Skeletal muscle satellite cell (primary cell): ENCODE measurements at regions not wholly inside any gene's neighbourhood (a gene's known extent, or its start where the extent isn't known, plus 50 kb on each side); places are given as distances from the start of the nearest gene placed in this dataset.

ENCODE experiments used
- H3K27me3 ChIP-seq: 2 replicates; pipeline ENCODE4 v1.7.0; 2013; ENCODE audit warnings: low read length; ENCODE audit not compliant: control insufficient read depth, insufficient read depth
- H3K36me3 ChIP-seq: 2 replicates; pipeline ENCODE4 v1.7.0; 2013; ENCODE audit warnings: mild to moderate bottlenecking, control low read depth, low read length; ENCODE audit not compliant: insufficient read depth
- H3K4me1 ChIP-seq: 2 replicates; pipeline ENCODE4 v1.7.0; 2013; ENCODE audit warnings: low read length; ENCODE audit not compliant: control insufficient read depth, insufficient read depth
- H3K4me2 ChIP-seq: 2 replicates; pipeline ENCODE4 v1.7.0; 2013; ENCODE audit warnings: mild to moderate bottlenecking, low read length
- H3K4me3 ChIP-seq: 2 replicates; pipeline ENCODE4 v1.7.0; 2013; ENCODE audit warnings: low read length
- H3K9ac ChIP-seq: 2 replicates; pipeline ENCODE4 v1.7.0; 2013; ENCODE audit warnings: mild to moderate bottlenecking, low read depth, low read length, moderate library complexity
- H3K9me3 ChIP-seq: replicated peaks from 2 replicates; pipeline ENCODE4 v1.7.0; 2013; ENCODE audit warnings: mild to moderate bottlenecking, control low read depth, low read length

GRCh38 chr20:48326868-48327267 is 500.9 kb downstream of the PREX1 start:
- H3K4me1 ChIP-seq: no peaks in the 10 kb centered on the region
- no peak overlapping the region for H3K4me2 ChIP-seq
- H3K9ac ChIP-seq: no peak overlapping the region
- no peaks in the 10 kb centered on the region for H3K9me3 ChIP-seq
- H3K4me3 ChIP-seq: no peak overlapping the region
- peaks cover 34% of the 10 kb centered on the region for H3K27me3 ChIP-seq
- no peaks in the 10 kb centered on the region for H3K36me3 ChIP-seq

GRCh38 chr20:48326434-48326691 is 501.4 kb downstream of the PREX1 start:
- no peaks in the 10 kb centered on the region for H3K36me3 ChIP-seq
- H3K4me1 ChIP-seq: no peaks in the 10 kb centered on the region
- H3K27me3 ChIP-seq: peaks cover 29% of the 10 kb centered on the region
- no peak overlapping the region for H3K4me2 ChIP-seq
- no peak overlapping the region for H3K4me3 ChIP-seq
- H3K9me3 ChIP-seq: no peaks in the 10 kb centered on the region
- no peak overlapping the region for H3K9ac ChIP-seq

GRCh38 chr20:48325656-48326433 is 502.0 kb downstream of the PREX1 start:
- H3K4me3 ChIP-seq: no peak overlapping the region
- no peak overlapping the region for H3K4me2 ChIP-seq
- no peak overlapping the region for H3K9ac ChIP-seq
- peaks cover 26% of the 10 kb centered on the region for H3K27me3 ChIP-seq
- no peaks in the 10 kb centered on the region for H3K36me3 ChIP-seq
- H3K4me1 ChIP-seq: no peaks in the 10 kb centered on the region
- H3K9me3 ChIP-seq: no peaks in the 10 kb centered on the region

- H3K4me1 ChIP-seq: no peaks in the 10 kb centered on the region
- H3K4me2 ChIP-seq: no peak overlapping the region
- no peaks in the 10 kb centered on the region for H3K36me3 ChIP-seq
- no peaks in the 10 kb centered on the region for H3K9me3 ChIP-seq
- peaks cover 30% of the 10 kb centered on the region for H3K27me3 ChIP-seq
- no peak overlapping the region for H3K4me3 ChIP-seq
- H3K9ac ChIP-seq: no peak overlapping the region
These were observed 503.1 kb downstream of the PREX1 start for GRCh38 chr20:48324744-48325143.

GRCh38 chr20:48321271-48321670 is 506.5 kb downstream of the PREX1 start:
- Histone ChIP-seq H3K9ac (no peak overlapping the region), H3K4me2 (no peak overlapping the region), H3K9me3 (no peaks in the 10 kb centered on the region), H3K36me3 (no peaks in the 10 kb centered on the region), H3K4me3 (no peak overlapping the region), H3K27me3 (peaks cover 37% of the 10 kb centered on the region), H3K4me1 (no peaks in the 10 kb centered on the region)

GRCh38 chr20:48319943-48320584 is 507.7 kb downstream of the PREX1 start:
- Histone ChIP-seq H3K9me3 (no peaks in the 10 kb centered on the region), H3K4me3 (no peak overlapping the region), H3K27me3 (peaks cover 31% of the 10 kb centered on the region)

GRCh38 chr20:48317578-48317977 is 510.2 kb downstream of the PREX1 start:
- H3K4me3 ChIP-seq: no peak overlapping the region
- no peak overlapping the region for H3K4me2 ChIP-seq
- H3K4me1 ChIP-seq: no peaks in the 10 kb centered on the region
- H3K9me3 ChIP-seq: no peaks in the 10 kb centered on the region
- H3K27me3 ChIP-seq: peaks cover 26% of the 10 kb centered on the region
- H3K36me3 ChIP-seq: no peaks in the 10 kb centered on the region
- H3K9ac ChIP-seq: no peak overlapping the region

More at GRCh38 chr20:48319943-48320584, 507.7 kb downstream of the PREX1 start:
- H3K9ac ChIP-seq: no peak overlapping the region
- H3K4me2 ChIP-seq: no peak overlapping the region
- H3K4me1 ChIP-seq: no peaks in the 10 kb centered on the region
- H3K36me3 ChIP-seq: no peaks in the 10 kb centered on the region

- Histone ChIP-seq H3K36me3 (no peaks in the 10 kb centered on the region), H3K4me3 (no peak overlapping the region), H3K9ac (no peak overlapping the region), H3K4me2 (no peak overlapping the region), H3K9me3 (no peaks in the 10 kb centered on the region), H3K27me3 (peaks cover 32% of the 10 kb centered on the region), H3K4me1 (no peaks in the 10 kb centered on the region)
These were observed 512.7 kb downstream of the PREX1 start for GRCh38 chr20:48314925-48315592.

- Histone ChIP-seq H3K4me2 (no peak overlapping the region), H3K36me3 (no peaks in the 10 kb centered on the region), H3K27me3 (peaks cover 42% of the 10 kb centered on the region), H3K4me1 (no peaks in the 10 kb centered on the region), H3K9me3 (no peaks in the 10 kb centered on the region), H3K9ac (no peak overlapping the region), H3K4me3 (no peak overlapping the region)
These were observed 514.5 kb downstream of the PREX1 start for GRCh38 chr20:48313324-48313723.

GRCh38 chr20:48311956-48312355 is 515.8 kb downstream of the PREX1 start:
- Histone ChIP-seq H3K4me2 (no peak overlapping the region), H3K9me3 (no peaks in the 10 kb centered on the region), H3K27me3 (peaks cover 32% of the 10 kb centered on the region), H3K4me3 (no peak overlapping the region), H3K36me3 (no peaks in the 10 kb centered on the region), H3K9ac (no peak overlapping the region), H3K4me1 (no peaks in the 10 kb centered on the region)

GRCh38 chr20:48310305-48310704 is 517.5 kb downstream of the PREX1 start:
- Histone ChIP-seq H3K27me3 (peaks cover 36% of the 10 kb centered on the region), H3K9me3 (no peaks in the 10 kb centered on the region), H3K36me3 (no peaks in the 10 kb centered on the region), H3K4me2 (no peak overlapping the region), H3K4me3 (no peak overlapping the region), H3K4me1 (no peaks in the 10 kb centered on the region), H3K9ac (no peak overlapping the region)
